VCaP (cell line): ENCODE measurements at regions not wholly inside any gene's neighbourhood (a gene's known extent, or its start where the extent isn't known, plus 50 kb on each side); places are given as distances from the start of the nearest gene placed in this dataset.

Source experiments
- H3K27ac ChIP-seq: fragments of 450-650 bp; 2 replicates; pipeline ENCODE4 v1.5.1; 2017
- TF ChIP-seq, protein P1 (sequence below): fragments of 450-650 bp; conservative IDR thresholded peaks from 2 replicates; pipeline ENCODE4 v1.5.1; 2017; ENCODE audit warnings: mild to moderate bottlenecking, moderate library complexity

DNA sequence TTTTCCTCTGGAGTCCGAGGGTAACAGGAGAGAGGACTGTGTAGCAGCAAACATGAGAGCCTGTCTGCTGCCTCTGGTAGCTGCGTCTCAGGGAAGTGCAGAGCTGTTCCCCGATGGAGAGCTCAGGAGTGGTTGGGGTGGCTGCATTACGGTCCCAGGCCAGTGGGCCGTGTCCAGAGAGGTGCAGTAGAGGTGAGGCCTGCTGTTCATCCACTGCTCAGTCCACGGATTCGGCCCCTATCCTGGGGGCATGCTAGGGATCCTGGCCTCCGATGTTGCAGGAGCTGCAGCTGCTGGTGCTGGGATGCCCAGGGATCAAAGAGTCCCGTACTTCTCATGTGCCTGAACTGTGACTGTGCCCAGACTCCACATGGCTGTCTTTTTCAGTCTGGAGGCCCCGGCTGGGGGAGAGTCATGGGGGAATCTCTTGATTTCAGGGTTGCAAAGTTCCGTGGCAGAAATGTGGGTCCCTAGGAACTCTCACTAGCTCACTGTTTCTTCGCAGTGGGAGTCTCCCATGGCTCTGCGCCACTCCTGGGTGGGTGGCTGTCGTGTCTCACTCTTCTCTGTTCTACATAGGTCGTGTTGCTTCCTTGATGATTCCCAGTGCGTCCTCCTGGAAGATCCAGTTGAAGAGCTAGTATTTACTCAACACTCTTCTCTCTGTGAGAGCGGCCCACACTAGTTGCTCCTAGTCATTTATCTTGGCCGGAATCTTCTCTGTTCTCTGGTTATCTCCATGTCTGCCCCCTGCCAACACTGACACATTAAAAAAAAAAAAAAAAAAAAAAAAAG lies 109.5 kb upstream of the CENPE start:
- peak overlapping the region; percentile 80 for H3K27ac ChIP-seq
- TF ChIP-seq, protein P1, sequence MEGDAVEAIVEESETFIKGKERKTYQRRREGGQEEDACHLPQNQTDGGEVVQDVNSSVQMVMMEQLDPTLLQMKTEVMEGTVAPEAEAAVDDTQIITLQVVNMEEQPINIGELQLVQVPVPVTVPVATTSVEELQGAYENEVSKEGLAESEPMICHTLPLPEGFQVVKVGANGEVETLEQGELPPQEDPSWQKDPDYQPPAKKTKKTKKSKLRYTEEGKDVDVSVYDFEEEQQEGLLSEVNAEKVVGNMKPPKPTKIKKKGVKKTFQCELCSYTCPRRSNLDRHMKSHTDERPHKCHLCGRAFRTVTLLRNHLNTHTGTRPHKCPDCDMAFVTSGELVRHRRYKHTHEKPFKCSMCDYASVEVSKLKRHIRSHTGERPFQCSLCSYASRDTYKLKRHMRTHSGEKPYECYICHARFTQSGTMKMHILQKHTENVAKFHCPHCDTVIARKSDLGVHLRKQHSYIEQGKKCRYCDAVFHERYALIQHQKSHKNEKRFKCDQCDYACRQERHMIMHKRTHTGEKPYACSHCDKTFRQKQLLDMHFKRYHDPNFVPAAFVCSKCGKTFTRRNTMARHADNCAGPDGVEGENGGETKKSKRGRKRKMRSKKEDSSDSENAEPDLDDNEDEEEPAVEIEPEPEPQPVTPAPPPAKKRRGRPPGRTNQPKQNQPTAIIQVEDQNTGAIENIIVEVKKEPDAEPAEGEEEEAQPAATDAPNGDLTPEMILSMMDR, result no peak

DNA sequence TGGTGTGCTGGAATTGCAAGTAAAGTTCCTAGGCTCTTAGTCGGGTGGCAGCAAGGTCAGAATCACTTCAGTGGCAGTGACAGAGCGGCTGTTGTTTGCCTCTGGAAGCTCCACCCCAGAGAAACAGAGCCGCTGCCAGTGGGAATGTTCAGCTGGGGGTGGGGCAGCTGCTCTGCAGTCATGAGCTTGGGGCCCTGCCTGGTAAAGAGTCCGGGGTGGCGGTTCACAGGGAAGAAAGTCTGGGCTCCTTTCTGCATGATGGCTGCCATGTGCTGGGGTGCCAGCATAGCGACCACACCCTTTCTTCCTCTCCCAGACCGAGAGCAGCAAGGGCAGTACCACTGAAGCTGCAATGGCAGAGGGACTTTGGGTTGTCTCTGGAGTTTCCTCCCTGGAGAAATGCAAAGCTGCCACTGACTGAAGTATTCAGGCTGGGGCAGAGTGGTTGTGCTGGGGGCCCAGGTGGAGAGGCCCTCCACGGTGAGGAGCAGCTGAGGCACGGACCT lies 108.8 kb upstream of the CENPE start:
- TF ChIP-seq, protein P1, result no peak
- H3K27ac ChIP-seq, result peak overlapping the region; percentile 80

DNA sequence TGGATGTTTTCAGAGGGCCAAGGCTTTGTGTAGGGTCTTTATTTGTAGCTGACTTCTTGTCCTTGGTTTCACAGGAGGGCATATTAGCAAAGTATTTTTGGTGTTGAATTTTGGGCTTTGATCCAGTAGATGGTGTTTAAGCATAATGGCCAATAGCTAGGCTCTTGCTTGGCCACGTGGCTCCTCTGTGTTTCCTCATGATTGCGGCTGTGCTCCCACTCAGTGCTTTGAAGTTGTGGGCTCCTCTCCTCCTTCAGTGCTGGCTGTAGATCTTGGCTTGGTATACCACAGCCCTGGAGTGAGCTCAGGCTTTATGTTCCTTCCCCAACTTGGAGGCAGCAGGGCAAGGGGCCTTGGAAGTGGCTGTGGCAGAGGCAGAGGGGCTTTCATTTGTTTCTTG lies 107.2 kb upstream of the CENPE start:
- H3K27ac ChIP-seq, result no peak overlapping the region
- TF ChIP-seq, protein P1, result no peak

DNA sequence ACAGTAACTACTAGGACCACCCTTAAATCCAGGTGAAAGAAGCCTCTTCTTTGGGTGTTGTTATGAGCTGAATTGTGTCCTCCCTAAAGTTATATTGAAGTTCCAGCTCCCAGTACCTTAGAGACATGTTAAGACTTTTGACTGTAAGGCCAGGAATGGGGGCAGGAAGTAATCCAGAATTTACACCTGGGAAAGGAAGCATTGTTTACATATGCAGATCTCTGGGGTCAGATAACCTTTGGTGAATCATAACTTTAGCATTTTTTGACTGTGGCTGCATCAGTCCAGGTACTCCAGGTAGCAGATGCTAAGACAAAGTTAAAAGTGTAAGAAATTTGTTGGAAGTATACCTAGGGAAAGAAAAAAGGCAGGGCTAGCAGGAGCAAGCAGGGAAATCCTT lies 104.9 kb upstream of the CENPE start:
- TF ChIP-seq, protein P1, result no peak
- no peak overlapping the region for H3K27ac ChIP-seq

DNA sequence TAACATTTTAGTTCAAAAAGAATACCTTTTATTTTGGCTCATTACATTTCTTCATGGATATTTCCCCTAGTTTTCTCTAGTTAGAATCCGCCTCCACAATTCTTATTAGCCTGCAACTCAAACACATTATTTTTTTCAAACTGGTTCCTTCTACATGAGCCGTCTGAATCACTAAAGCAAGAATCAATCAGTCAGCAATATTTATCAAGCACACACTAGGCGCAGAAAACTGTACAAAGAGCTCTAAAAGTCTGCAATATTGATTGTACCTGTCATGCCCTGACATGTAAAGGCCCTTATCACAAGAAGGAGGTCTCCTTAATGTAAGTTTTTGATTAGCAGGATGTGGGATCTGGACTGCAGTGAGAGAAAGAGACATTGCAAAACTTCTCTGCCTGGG lies 94.8 kb upstream of the CENPE start:
- TF ChIP-seq, protein P1, result no peak
- no peak overlapping the region for H3K27ac ChIP-seq

DNA sequence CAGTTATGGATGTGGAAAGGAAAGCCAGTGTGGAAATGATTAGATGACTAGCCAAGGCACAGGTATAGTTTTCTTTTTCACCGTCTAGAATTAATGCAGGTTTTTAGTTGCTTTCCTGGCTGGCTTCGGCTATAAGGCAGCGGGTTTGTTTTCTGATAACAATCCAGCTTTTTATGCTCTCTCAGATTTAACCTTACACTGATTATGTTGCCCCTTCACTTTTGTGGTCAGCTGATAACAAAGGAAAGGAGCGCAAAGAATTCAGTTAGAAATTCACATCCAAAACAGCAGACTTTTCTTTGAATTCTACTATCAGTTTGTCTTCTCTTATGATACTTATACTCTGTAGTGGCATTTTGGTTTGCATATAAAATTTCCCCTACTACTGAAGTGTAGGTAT lies 94.2 kb upstream of the CENPE start:
- TF ChIP-seq, protein P1, result no peak
- no peak overlapping the region for H3K27ac ChIP-seq

DNA sequence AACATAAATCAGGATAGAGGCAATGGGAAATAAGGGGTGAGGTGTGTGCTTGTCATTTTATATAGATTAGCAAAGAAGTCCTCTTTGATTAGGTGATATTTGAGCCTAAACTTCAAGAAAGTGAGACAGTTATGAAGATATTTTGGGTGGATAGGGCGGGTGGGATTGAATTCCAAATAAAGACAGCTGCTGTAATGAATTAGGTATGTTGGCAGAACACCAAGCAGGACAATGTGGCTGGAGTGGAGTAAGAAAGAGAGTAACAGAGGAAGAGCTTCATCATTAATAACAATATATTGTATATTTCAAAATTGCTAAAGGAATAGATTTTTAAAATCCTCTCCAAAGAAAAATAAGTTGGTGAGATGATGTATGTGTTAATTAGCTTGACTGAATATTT lies 91.0 kb upstream of the CENPE start:
- H3K27ac ChIP-seq, result no peak overlapping the region
- TF ChIP-seq, protein P1, result no peak
